ENCODE measurements at regions not wholly inside any gene's neighbourhood (a gene's known extent, or its start where the extent isn't known, plus 50 kb on each side); places are given as distances from the start of the nearest gene placed in this dataset.

GRCh38 chr6:12601881-12602280 is 114.7 kb upstream of the PHACTR1 start:
- H3K79me1 ChIP-seq (ENCODE audit: insufficient read depth, low read depth, low read length, poor library complexity, severe bottlenecking) = no peaks in the 10 kb centered on the region
- WGBS (ENCODE audit: extremely low coverage, insufficient read length, low lambda C conversion rate) = no CpG with 5 or more reads among the region's 3 CpGs
- no peak for DNase-seq
- Mint-ChIP-seq H3K36me3 (ENCODE audit: insufficient read depth in 1 of 3, low read depth in 3 of 3) (no peaks in the 10 kb centered on the region), H3K4me1 (peaks cover 21 to 24% of the 10 kb centered on the region in 2 experiments), H3K27ac (no peak overlapping the region), H3K9me3 (no peaks in the 10 kb centered on the region), H3K4me3 (no peak overlapping the region), H3K27me3 (ENCODE audit: low read depth) (no peaks in the 10 kb centered on the region; the same call in none of the 2 replicates)
- H3K27ac ChIP-seq (ENCODE audit: insufficient read length, low read depth, low read length) = no peak overlapping the region
- no peaks in the 10 kb centered on the region for H4K20me1 ChIP-seq (ENCODE audit: control insufficient read depth, insufficient read depth, insufficient read length)
- no peak overlapping the region for H3K4me2 ChIP-seq (ENCODE audit: insufficient read depth, insufficient read length, low read length)
- no peaks in the 10 kb centered on the region for H3K9me3 ChIP-seq (ENCODE audit: control insufficient read depth, low read depth, low read length)
- H3K4me1 ChIP-seq (ENCODE audit: insufficient read depth, low read length) = no peaks in the 10 kb centered on the region
- no peak overlapping the region for H3K14ac ChIP-seq (ENCODE audit: insufficient read depth, low read length)
- no peak overlapping the region for H3K4ac ChIP-seq (ENCODE audit: low read depth, low read length)
- H3K27me3 ChIP-seq (ENCODE audit: insufficient read depth, low read length) = no peaks in the 10 kb centered on the region
- no peak for TF ChIP-seq CTCF (conservative IDR thresholded peaks at IDR 0.05)
- H3K23me2 ChIP-seq (ENCODE audit: insufficient read length, low read depth, low read length, poor library complexity, severe bottlenecking) = no peaks in the 10 kb centered on the region
- H3T11ph ChIP-seq (ENCODE audit: low read length) = no peak overlapping the region
- no peak overlapping the region for H3K18ac ChIP-seq (ENCODE audit: insufficient read length, low read depth, low read length)
- H2AK5ac ChIP-seq (ENCODE audit: insufficient read length, low read length) = no peak overlapping the region
- H2BK120ac ChIP-seq (ENCODE audit: low read depth, low read length, poor library complexity, severe bottlenecking) = no peak overlapping the region
- no peak overlapping the region for H2BK5ac ChIP-seq (ENCODE audit: insufficient read length, low read length)
- no peak overlapping the region for H2AFZ ChIP-seq (ENCODE audit: low read length)
- no peak overlapping the region for H2BK20ac ChIP-seq (ENCODE audit: low read depth, low read length, poor library complexity, severe bottlenecking)
- H2BK12ac ChIP-seq (ENCODE audit: insufficient read length, low read depth, low read length) = no peak overlapping the region
- H4K8ac ChIP-seq (replicated peaks; ENCODE audit: insufficient read length, low read depth, low read length) = no peak overlapping the region
- no peaks in the 10 kb centered on the region for H3K79me2 ChIP-seq (ENCODE audit: insufficient read depth, low read length)
- H4K5ac ChIP-seq (ENCODE audit: insufficient read length, low read depth, low read length) = no peak overlapping the region
- H4K91ac ChIP-seq (ENCODE audit: insufficient read length, low read depth, low read length) = no peak overlapping the region
- no peak overlapping the region for H3K9ac ChIP-seq (ENCODE audit: extremely low read depth, insufficient read length, low read length)
- H3K56ac ChIP-seq (ENCODE audit: insufficient read length, low read depth, low read length) = no peak overlapping the region
- H2BK15ac ChIP-seq (ENCODE audit: low read depth, low read length) = no peak overlapping the region
- H3K23ac ChIP-seq (ENCODE audit: insufficient read length, low read depth, low read length) = no peak overlapping the region

Data from H9 (cell line).